ENCODE measurements at regions not wholly inside any gene's neighbourhood (a gene's known extent, or its start where the extent isn't known, plus 50 kb on each side); places are given as distances from the start of the nearest gene placed in this dataset.
"Not testable (repeated sequence)": the region's sequence is repeated elsewhere in the genome, so short reads cannot be mapped to it uniquely, and the experiment has no call there.

DNA sequence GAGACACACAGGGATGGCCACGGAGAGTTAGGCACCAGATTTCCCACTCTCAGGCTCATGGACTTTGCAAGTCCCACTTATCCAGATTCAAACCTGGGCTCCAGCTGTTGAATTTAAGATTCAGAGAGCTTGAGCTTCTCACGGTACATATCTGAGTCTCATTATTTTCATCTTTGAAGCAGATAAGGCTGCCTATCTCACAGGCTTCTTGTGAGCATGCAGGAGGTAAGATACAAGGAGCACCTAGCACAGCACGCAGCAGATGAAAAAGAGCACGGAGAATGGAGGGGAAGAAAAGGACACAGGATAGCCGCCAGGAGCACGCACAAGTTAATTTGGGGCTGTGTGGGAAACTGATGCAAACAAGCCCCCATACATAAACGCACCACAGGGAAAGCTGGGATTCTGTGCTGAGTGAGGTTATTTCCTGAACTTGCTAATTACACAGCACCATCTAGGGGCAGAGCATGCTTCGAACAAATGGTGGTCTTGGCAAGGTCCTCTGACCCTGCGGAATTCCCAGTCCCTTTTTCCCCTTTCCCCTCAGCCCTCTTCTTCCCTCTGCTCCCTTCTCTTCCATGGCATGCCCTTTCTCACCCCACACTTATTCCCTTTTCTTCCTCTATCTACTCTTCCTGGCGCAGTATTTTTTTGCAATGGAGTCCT is 134.7 kb upstream of the VANGL1 start:
- no peak for FAIRE-seq
- DNase-seq: peak in 1 of 2 donors; percentile 16
- no peaks in the 10 kb centered on the region for H3K4me1 ChIP-seq (ENCODE audit: control insufficient read depth in 3 of 3, insufficient read depth in 2 of 3, low read depth in 1 of 3, low read length in 2 of 3)
- no peak overlapping the region for H3K4me3 ChIP-seq (ENCODE audit: low read depth in 1 of 3, low read length in 3 of 3)
- H3K36me3 ChIP-seq (ENCODE audit: control insufficient read depth in 3 of 3, insufficient read depth in 2 of 3, low read depth in 1 of 3, low read length in 3 of 3): no peaks in the 10 kb centered on the region
- peaks cover 0 to 3% (median 2%) of the 10 kb centered on the region in 3 donors for H3K27me3 ChIP-seq (ENCODE audit: control insufficient read depth in 3 of 3, insufficient read depth in 3 of 3, low read length in 3 of 3)
- peaks cover 0 to 13% of the 10 kb centered on the region in 2 donors for H3K9me3 ChIP-seq (ENCODE audit: control insufficient read depth in 2 of 2, insufficient read depth in 1 of 2, low read depth in 1 of 2, low read length in 1 of 2)
- 39 to 43% (median 42%) methylated on average over 10 of the region's 10 CpGs for WGBS, 3 donors
- no peak overlapping the region for H3K27ac ChIP-seq (ENCODE audit: low read depth in 1 of 3, low read length in 2 of 3)

DNA sequence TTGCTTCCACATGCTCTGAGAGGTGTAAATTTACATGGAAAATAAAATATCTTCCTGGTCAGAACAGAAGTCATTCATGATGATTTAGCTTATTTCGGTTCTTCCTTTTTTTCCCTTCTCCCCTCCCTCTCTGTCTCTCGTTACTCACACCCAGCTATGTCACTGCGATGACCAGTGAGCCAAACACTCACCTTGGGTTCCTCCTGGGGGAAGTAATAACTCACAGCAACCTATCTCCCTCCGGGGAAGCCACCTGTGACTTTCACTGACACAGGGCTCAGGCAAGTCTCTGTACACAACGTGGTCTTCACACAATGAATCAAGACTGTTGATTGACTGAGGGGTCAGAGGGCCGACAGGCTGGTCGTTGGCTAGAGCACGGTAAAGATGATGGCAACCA is 135.3 kb upstream of the VANGL1 start:
- WGBS, 3 donors: 39 to 47% (median 41%) methylated on average over 8 of the region's 8 CpGs
- FAIRE-seq: no peak
- H3K27ac ChIP-seq (ENCODE audit: low read depth in 1 of 3, low read length in 2 of 3): no peak overlapping the region
- H3K9me3 ChIP-seq (ENCODE audit: control insufficient read depth in 2 of 2, insufficient read depth in 1 of 2, low read depth in 1 of 2, low read length in 1 of 2): peaks cover 0 to 9% of the 10 kb centered on the region in 2 donors
- no peaks in the 10 kb centered on the region for H3K4me1 ChIP-seq (ENCODE audit: control insufficient read depth in 3 of 3, insufficient read depth in 2 of 3, low read depth in 1 of 3, low read length in 2 of 3)
- no peaks in the 10 kb centered on the region for H3K36me3 ChIP-seq (ENCODE audit: control insufficient read depth in 3 of 3, insufficient read depth in 2 of 3, low read depth in 1 of 3, low read length in 3 of 3)
- H3K27me3 ChIP-seq (ENCODE audit: control insufficient read depth in 3 of 3, insufficient read depth in 3 of 3, low read length in 3 of 3): peaks cover 0 to 3% (median 2%) of the 10 kb centered on the region in 3 donors
- DNase-seq: no peak
- no peak overlapping the region for H3K4me3 ChIP-seq (ENCODE audit: low read depth in 1 of 3, low read length in 3 of 3)

DNA sequence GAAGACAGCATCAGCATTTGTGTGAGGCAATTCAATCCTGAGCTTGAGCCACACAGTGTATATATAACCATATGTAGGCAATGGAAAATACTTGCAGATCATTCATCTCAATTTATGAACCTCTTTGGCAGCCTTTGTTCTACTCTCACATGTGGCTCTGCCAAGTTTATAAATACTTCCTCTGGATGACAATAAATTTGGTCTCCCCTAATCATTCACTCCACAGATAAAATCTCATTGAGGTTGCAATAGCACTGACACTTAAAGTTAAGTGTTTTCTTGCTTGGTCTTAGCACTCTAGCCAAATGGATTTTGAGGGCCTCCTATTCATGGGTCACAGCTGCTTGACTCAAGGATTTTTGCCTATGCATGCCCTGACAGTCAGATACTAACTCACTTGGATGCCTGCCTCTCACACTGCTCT is 136.6 kb upstream of the VANGL1 start:
- H3K27ac ChIP-seq (ENCODE audit: low read depth in 1 of 3, low read length in 2 of 3): no peak overlapping the region
- H3K4me1 ChIP-seq (ENCODE audit: control insufficient read depth in 3 of 3, insufficient read depth in 2 of 3, low read depth in 1 of 3, low read length in 2 of 3): no peaks in the 10 kb centered on the region
- H3K9me3 ChIP-seq (ENCODE audit: control insufficient read depth in 2 of 2, insufficient read depth in 1 of 2, low read depth in 1 of 2, low read length in 1 of 2): peaks cover 0 to 5% of the 10 kb centered on the region in 2 donors
- H3K27me3 ChIP-seq (ENCODE audit: control insufficient read depth in 3 of 3, insufficient read depth in 3 of 3, low read length in 3 of 3): peaks cover 0 to 3% (median 2%) of the 10 kb centered on the region in 3 donors
- H3K36me3 ChIP-seq (ENCODE audit: control insufficient read depth in 3 of 3, insufficient read depth in 2 of 3, low read depth in 1 of 3, low read length in 3 of 3): no peaks in the 10 kb centered on the region
- FAIRE-seq (no peak), DNase-seq (no peak)
- no peak overlapping the region for H3K4me3 ChIP-seq (ENCODE audit: low read depth in 1 of 3, low read length in 3 of 3)

GRCh38 chr1:115502183-115502582 is 139.6 kb upstream of the VANGL1 start:
- not testable (repeated sequence) for H3K4me1 ChIP-seq (ENCODE audit: control insufficient read depth in 3 of 3, insufficient read depth in 2 of 3, low read depth in 1 of 3, low read length in 2 of 3); H3K27me3 ChIP-seq (ENCODE audit: control insufficient read depth in 3 of 3, insufficient read depth in 3 of 3, low read length in 3 of 3); H3K36me3 ChIP-seq (ENCODE audit: control insufficient read depth in 3 of 3, insufficient read depth in 2 of 3, low read depth in 1 of 3, low read length in 3 of 3); H3K27ac ChIP-seq (ENCODE audit: low read depth in 1 of 3, low read length in 2 of 3); H3K9me3 ChIP-seq (ENCODE audit: control insufficient read depth in 2 of 2, insufficient read depth in 1 of 2, low read depth in 1 of 2, low read length in 1 of 2); FAIRE-seq; H3K4me3 ChIP-seq (ENCODE audit: low read depth in 1 of 3, low read length in 3 of 3); DNase-seq
- WGBS, 3 donors: 72 to 88% (median 82%) methylated on average over 4 of the region's 4 CpGs

DNA sequence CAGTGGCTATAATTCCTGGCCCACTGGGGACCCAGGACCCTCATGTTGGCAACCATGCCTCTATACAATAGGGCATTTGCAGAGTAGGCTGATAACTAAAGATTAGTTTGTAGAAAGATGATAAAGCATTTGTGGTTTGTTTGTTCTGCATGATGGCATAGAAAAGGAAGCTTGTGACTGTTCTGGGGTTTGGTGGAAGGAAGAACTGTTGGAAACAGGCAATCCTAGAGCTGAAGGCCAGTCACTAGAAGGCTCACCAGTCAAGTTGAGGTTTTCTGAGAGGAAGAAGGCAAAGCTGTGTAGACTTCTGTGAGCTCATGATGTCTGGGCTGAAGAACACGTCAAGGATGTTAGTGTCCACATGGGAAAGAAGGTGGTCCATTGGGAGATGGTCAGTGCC is 140.3 kb upstream of the VANGL1 start:
- H3K9me3 ChIP-seq (ENCODE audit: control insufficient read depth in 2 of 2, insufficient read depth in 1 of 2, low read depth in 1 of 2, low read length in 1 of 2): peaks cover 0 to 5% of the 10 kb centered on the region in 2 donors
- H3K27me3 ChIP-seq (ENCODE audit: control insufficient read depth in 3 of 3, insufficient read depth in 3 of 3, low read length in 3 of 3): peaks cover 0 to 2% (median 0%) of the 10 kb centered on the region in 3 donors
- WGBS, 3 donors: 65 to 83% (median 67%) methylated on average over 1 of the region's 1 CpG
- FAIRE-seq (no peak), DNase-seq (no peak)
- no peak overlapping the region for H3K4me3 ChIP-seq (ENCODE audit: low read depth in 1 of 3, low read length in 3 of 3)
- no peaks in the 10 kb centered on the region for H3K4me1 ChIP-seq (ENCODE audit: control insufficient read depth in 3 of 3, insufficient read depth in 2 of 3, low read depth in 1 of 3, low read length in 2 of 3)
- H3K27ac ChIP-seq (ENCODE audit: low read depth in 1 of 3, low read length in 2 of 3): no peak overlapping the region
- no peaks in the 10 kb centered on the region for H3K36me3 ChIP-seq (ENCODE audit: control insufficient read depth in 3 of 3, insufficient read depth in 2 of 3, low read depth in 1 of 3, low read length in 3 of 3)

GRCh38 chr1:115499253-115499652 is 142.5 kb upstream of the VANGL1 start:
- 84 to 90% (median 87%) methylated on average over 2 of the region's 2 CpGs for WGBS, 3 donors
- Histone ChIP-seq H3K27ac (ENCODE audit: low read depth in 1 of 3, low read length in 2 of 3) (no peak overlapping the region), H3K36me3 (ENCODE audit: control insufficient read depth in 3 of 3, insufficient read depth in 2 of 3, low read depth in 1 of 3, low read length in 3 of 3) (no peaks in the 10 kb centered on the region), H3K9me3 (ENCODE audit: control insufficient read depth in 2 of 2, insufficient read depth in 1 of 2, low read depth in 1 of 2, low read length in 1 of 2) (peaks cover 0 to 5% of the 10 kb centered on the region in 2 donors), H3K27me3 (ENCODE audit: control insufficient read depth in 3 of 3, insufficient read depth in 3 of 3, low read length in 3 of 3) (no peaks in the 10 kb centered on the region), H3K4me1 (ENCODE audit: control insufficient read depth in 3 of 3, insufficient read depth in 2 of 3, low read depth in 1 of 3, low read length in 2 of 3) (no peaks in the 10 kb centered on the region), H3K4me3 (ENCODE audit: low read depth in 1 of 3, low read length in 3 of 3) (no peak overlapping the region)
- DNase-seq: no peak
- FAIRE-seq: no peak

DNA sequence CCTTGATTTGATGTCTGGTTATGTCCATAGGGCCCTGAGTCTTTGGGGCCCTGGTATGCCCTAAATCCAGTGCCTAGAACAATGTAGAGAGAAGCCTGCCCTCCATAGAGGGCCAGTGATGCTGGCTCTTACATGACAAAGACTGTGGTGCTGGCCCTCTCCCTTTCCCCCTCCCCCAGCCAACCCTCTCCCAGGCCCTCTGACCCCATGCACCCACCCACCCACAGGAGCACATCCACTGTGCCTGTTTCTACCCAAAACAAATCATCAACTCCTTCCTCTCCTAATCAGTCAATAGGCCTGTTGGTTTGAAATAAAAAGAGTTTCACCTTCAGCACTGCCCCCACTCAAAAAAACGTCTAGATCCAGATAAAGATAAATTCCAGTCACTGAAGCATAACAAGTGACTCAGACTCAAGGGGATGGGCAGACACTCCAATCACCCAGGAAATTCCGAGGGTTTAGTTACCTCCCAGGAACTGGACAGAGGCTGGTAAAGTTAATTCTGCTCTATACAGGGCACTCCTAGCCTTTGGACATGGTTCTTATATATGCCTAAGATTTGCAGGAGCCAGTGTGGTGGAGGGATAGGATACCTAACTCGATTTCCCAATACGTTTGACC is 144.8 kb upstream of the VANGL1 start:
- Histone ChIP-seq H3K9me3 (ENCODE audit: control insufficient read depth in 2 of 2, insufficient read depth in 1 of 2, low read depth in 1 of 2, low read length in 1 of 2) (no peaks in the 10 kb centered on the region), H3K27ac (ENCODE audit: low read depth in 1 of 3, low read length in 2 of 3) (no peak overlapping the region), H3K4me1 (ENCODE audit: control insufficient read depth in 3 of 3, insufficient read depth in 2 of 3, low read depth in 1 of 3, low read length in 2 of 3) (no peaks in the 10 kb centered on the region), H3K4me3 (ENCODE audit: low read depth in 1 of 3, low read length in 3 of 3) (no peak overlapping the region), H3K27me3 (ENCODE audit: control insufficient read depth in 3 of 3, insufficient read depth in 3 of 3, low read length in 3 of 3) (no peaks in the 10 kb centered on the region), H3K36me3 (ENCODE audit: control insufficient read depth in 3 of 3, insufficient read depth in 2 of 3, low read depth in 1 of 3, low read length in 3 of 3) (no peaks in the 10 kb centered on the region)
- FAIRE-seq (no peak), DNase-seq (no peak)
- WGBS, 3 donors: 56 to 67% (median 59%) methylated on average over 4 of the region's 4 CpGs

DNA sequence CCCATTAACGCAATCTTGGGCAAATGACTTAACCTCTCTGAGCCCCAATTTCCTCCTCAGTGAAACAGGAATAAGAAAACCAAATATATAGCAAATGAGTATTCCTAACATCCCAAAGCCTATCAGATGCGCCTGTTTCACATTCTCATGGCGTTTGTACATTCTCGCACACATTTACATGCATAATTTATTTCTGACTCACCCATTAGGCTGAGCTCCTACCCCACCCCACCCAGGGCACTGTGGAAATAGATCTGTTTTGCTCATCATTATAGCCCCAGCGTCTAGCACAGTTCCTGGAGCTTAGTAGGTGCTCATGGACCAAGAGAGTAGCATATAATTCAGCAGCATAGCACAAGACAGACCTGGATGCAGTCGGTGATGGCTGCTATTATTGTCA is 146.1 kb upstream of the VANGL1 start:
- no peak for FAIRE-seq
- 80 to 87% (median 81%) methylated on average over 6 of the region's 6 CpGs for WGBS, 3 donors
- H3K27me3 ChIP-seq (ENCODE audit: control insufficient read depth in 3 of 3, insufficient read depth in 3 of 3, low read length in 3 of 3): no peaks in the 10 kb centered on the region

DNA sequence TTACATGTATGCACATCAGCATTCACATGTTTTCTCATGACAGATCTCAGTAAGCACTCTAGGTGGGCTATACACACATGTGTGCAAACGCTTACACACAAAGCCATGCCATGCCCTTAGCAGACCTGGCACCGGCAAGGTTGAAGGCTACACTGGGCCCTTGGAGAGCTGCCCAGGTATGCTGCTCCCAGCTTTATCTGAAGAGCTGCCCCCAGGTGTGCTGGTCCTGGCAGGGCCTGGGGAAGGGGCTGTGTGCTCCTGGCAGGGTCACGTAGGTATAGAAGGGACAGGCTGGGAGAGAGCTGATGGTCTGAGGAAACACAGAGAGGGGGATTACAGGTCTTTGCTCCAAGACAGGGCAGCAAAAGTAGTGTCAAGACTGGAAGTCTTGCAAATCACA is 146.7 kb upstream of the VANGL1 start:
- Histone ChIP-seq H3K27ac (ENCODE audit: low read depth in 1 of 3, low read length in 2 of 3) (no peak overlapping the region), H3K4me3 (ENCODE audit: low read depth in 1 of 3, low read length in 3 of 3) (no peak overlapping the region), H3K9me3 (ENCODE audit: control insufficient read depth in 2 of 2, insufficient read depth in 1 of 2, low read depth in 1 of 2, low read length in 1 of 2) (no peaks in the 10 kb centered on the region), H3K36me3 (ENCODE audit: control insufficient read depth in 3 of 3, insufficient read depth in 2 of 3, low read depth in 1 of 3, low read length in 3 of 3) (no peaks in the 10 kb centered on the region), H3K27me3 (ENCODE audit: control insufficient read depth in 3 of 3, insufficient read depth in 3 of 3, low read length in 3 of 3) (no peaks in the 10 kb centered on the region), H3K4me1 (ENCODE audit: control insufficient read depth in 3 of 3, insufficient read depth in 2 of 3, low read depth in 1 of 3, low read length in 2 of 3) (no peaks in the 10 kb centered on the region)
- 80 to 93% (median 81%) methylated on average over 3 of the region's 3 CpGs for WGBS, 3 donors
- FAIRE-seq: no peak
- DNase-seq: no peak

More for the DNA sequence above, 146.1 kb upstream of the VANGL1 start:
- Histone ChIP-seq H3K36me3 (ENCODE audit: control insufficient read depth in 3 of 3, insufficient read depth in 2 of 3, low read depth in 1 of 3, low read length in 3 of 3) (no peaks in the 10 kb centered on the region), H3K4me1 (ENCODE audit: control insufficient read depth in 3 of 3, insufficient read depth in 2 of 3, low read depth in 1 of 3, low read length in 2 of 3) (no peaks in the 10 kb centered on the region), H3K4me3 (ENCODE audit: low read depth in 1 of 3, low read length in 3 of 3) (no peak overlapping the region), H3K27ac (ENCODE audit: low read depth in 1 of 3, low read length in 2 of 3) (no peak overlapping the region), H3K9me3 (ENCODE audit: control insufficient read depth in 2 of 2, insufficient read depth in 1 of 2, low read depth in 1 of 2, low read length in 1 of 2) (no peaks in the 10 kb centered on the region)
- DNase-seq: no peak

Data from small intestine (tissue), 7 donors.